Mammary epithelial cell (primary cell): ENCODE measurements at regions not wholly inside any gene's neighbourhood (a gene's known extent, or its start where the extent isn't known, plus 50 kb on each side); places are given as distances from the start of the nearest gene placed in this dataset.
"Not testable (repeated sequence)": the region's sequence is repeated elsewhere in the genome, so short reads cannot be mapped to it uniquely, and the experiment has no call there.

Experiments used
- EZH2 ChIP-seq: IDR thresholded peaks from 2 replicates; pipeline ENCODE4 v1.6.1; 2012; ENCODE audit warnings: low read length, inconsistent platforms, borderline replicate concordance
- TF ChIP-seq, protein P1 (sequence below), 2 donors: IDR thresholded peaks in 1 of 2; conservative IDR thresholded peaks in 1 of 2; 2 replicates each; pipeline ENCODE4 v1.5.1; 2011 to 2012; ENCODE audit warnings: inconsistent platforms in 2 of 2, low read length in 2 of 2, mild to moderate bottlenecking in 2 of 2, control low read depth in 1 of 2, low read depth in 1 of 2; ENCODE audit not compliant: insufficient read depth in 1 of 2; ENCODE audit errors: extremely low read depth in 1 of 2

DNA sequence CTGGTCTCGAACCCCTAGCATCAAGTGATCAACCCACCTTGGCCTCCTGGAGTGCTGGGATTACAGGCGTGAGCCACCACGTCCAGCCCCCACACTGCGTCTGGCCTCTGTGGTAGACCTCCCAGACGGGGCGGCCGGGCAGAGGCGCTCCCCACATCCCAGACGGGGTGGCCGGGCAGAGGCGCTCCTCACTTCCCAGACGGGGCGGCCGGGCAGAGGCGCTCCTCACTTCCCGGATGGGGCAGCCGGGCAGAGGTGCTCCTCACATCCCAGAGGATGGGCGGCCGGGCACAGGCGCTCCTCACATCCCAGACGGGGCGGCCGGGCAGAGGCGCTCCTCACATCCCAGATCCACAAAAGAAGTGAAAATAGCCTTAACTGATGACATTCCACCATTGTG, 1891.0 kb upstream of the CDH9 start:
- not testable (repeated sequence) for TF ChIP-seq EZH2
- TF ChIP-seq, protein P1, sequence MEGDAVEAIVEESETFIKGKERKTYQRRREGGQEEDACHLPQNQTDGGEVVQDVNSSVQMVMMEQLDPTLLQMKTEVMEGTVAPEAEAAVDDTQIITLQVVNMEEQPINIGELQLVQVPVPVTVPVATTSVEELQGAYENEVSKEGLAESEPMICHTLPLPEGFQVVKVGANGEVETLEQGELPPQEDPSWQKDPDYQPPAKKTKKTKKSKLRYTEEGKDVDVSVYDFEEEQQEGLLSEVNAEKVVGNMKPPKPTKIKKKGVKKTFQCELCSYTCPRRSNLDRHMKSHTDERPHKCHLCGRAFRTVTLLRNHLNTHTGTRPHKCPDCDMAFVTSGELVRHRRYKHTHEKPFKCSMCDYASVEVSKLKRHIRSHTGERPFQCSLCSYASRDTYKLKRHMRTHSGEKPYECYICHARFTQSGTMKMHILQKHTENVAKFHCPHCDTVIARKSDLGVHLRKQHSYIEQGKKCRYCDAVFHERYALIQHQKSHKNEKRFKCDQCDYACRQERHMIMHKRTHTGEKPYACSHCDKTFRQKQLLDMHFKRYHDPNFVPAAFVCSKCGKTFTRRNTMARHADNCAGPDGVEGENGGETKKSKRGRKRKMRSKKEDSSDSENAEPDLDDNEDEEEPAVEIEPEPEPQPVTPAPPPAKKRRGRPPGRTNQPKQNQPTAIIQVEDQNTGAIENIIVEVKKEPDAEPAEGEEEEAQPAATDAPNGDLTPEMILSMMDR (conservative IDR thresholded peaks at IDR 0.05 in 1 of 2, IDR thresholded peaks at IDR 0.05 in 1 of 2; ENCODE audit: extremely low read depth in 1 of 2, insufficient read depth in 1 of 2, low read depth in 1 of 2, low read length in 2 of 2), result not testable (repeated sequence)
